ENCODE measurements at regions not wholly inside any gene's neighbourhood (a gene's known extent, or its start where the extent isn't known, plus 50 kb on each side); places are given as distances from the start of the nearest gene placed in this dataset.

DNA sequence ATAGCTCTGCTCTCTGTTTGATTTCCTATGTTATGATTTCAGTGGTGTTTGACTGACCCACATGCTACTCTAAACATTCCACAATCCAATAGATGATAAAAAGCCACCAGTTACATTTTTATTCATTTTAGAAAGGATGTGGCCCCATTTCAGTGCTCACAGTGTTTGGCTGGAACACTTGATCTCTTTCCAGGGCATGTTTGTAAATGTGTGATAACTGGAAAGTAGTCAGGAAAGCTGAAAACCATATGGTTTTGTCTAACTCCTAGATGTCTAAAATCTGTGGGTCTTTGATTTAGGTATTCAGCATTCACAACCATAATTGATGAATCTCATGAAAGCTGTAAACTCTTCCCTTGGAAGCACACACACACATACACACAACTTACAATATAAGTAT is 904.9 kb upstream of the AGA start:
- TF ChIP-seq, protein P1, sequence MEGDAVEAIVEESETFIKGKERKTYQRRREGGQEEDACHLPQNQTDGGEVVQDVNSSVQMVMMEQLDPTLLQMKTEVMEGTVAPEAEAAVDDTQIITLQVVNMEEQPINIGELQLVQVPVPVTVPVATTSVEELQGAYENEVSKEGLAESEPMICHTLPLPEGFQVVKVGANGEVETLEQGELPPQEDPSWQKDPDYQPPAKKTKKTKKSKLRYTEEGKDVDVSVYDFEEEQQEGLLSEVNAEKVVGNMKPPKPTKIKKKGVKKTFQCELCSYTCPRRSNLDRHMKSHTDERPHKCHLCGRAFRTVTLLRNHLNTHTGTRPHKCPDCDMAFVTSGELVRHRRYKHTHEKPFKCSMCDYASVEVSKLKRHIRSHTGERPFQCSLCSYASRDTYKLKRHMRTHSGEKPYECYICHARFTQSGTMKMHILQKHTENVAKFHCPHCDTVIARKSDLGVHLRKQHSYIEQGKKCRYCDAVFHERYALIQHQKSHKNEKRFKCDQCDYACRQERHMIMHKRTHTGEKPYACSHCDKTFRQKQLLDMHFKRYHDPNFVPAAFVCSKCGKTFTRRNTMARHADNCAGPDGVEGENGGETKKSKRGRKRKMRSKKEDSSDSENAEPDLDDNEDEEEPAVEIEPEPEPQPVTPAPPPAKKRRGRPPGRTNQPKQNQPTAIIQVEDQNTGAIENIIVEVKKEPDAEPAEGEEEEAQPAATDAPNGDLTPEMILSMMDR (IDR thresholded peaks at IDR 0.05; ENCODE audit: insufficient read depth, low read depth, low read length) = no peak
- no peak for TF ChIP-seq EZH2 (IDR thresholded peaks at IDR 0.05; ENCODE audit: insufficient read depth, low read length)
